Activated naive CD4-positive, alpha-beta T cell treated with anti-CD3 and anti-CD28 coated beads, Interleukin-2, amount 50 U/mL, for 24 hours (primary cell): ENCODE measurements at regions not wholly inside any gene's neighbourhood (a gene's known extent, or its start where the extent isn't known, plus 50 kb on each side); places are given as distances from the start of the nearest gene placed in this dataset.

ENCODE experiments used
- H3K27ac Mint-ChIP-seq: one replicate; pipeline ENCODE4 v1.8.0; 2021; ENCODE audit warnings: mild to moderate bottlenecking, mixed read lengths
- H3K27me3 Mint-ChIP-seq: one replicate; pipeline ENCODE4 v1.8.0; 2021; ENCODE audit warnings: mixed read lengths
- H3K36me3 Mint-ChIP-seq: one replicate; pipeline ENCODE4 v1.8.0; 2021; ENCODE audit warnings: mixed read lengths
- H3K4me1 Mint-ChIP-seq: one replicate; pipeline ENCODE4 v1.8.0; 2021; ENCODE audit warnings: mixed read lengths
- H3K4me3 Mint-ChIP-seq: one replicate; pipeline ENCODE4 v1.8.0; 2021; ENCODE audit warnings: mild to moderate bottlenecking, mixed read lengths
- H3K9me3 Mint-ChIP-seq: one replicate; pipeline ENCODE4 v1.8.0; 2021; ENCODE audit warnings: mixed read lengths

- H3K36me3 Mint-ChIP-seq: no peaks in the 10 kb centered on the region
- H3K9me3 Mint-ChIP-seq: no peaks in the 10 kb centered on the region
- no peak overlapping the region for H3K27ac Mint-ChIP-seq
- no peaks in the 10 kb centered on the region for H3K4me1 Mint-ChIP-seq
- no peaks in the 10 kb centered on the region for H3K27me3 Mint-ChIP-seq
- no peak overlapping the region for H3K4me3 Mint-ChIP-seq
These were observed 223.2 kb upstream of the SOX5 start for GRCh38 chr12:24172773-24173066.

GRCh38 chr12:24172031-24172772, 222.7 kb upstream of the SOX5 start:
- Mint-ChIP-seq H3K4me1 (no peaks in the 10 kb centered on the region), H3K36me3 (no peaks in the 10 kb centered on the region), H3K9me3 (no peaks in the 10 kb centered on the region), H3K27me3 (no peaks in the 10 kb centered on the region), H3K4me3 (no peak overlapping the region), H3K27ac (no peak overlapping the region)

- Mint-ChIP-seq H3K27ac (no peak overlapping the region), H3K4me3 (no peak overlapping the region), H3K27me3 (no peaks in the 10 kb centered on the region), H3K9me3 (no peaks in the 10 kb centered on the region), H3K4me1 (no peaks in the 10 kb centered on the region), H3K36me3 (no peaks in the 10 kb centered on the region)
These were observed 205.6 kb upstream of the SOX5 start for GRCh38 chr12:24155042-24155441.

DNA sequence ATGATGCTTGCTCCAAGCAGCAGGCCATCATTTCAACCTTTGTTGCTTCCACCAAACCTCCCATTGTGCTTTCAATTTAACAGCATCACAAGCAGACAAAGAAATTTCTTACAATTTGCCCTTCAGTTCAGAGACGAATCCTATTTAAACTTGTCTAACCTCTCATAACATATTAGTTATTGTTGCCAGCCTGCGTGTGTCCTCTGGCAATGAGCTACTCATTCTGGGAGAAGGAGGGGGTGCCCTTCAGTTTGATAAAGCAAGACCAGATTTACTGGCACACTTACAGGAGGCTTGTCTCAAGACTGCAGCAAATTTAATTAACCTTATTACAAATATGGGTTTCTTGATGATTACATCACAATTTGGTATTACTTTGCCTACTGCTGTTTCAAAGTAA, 203.6 kb upstream of the SOX5 start:
- no peaks in the 10 kb centered on the region for H3K27me3 Mint-ChIP-seq
- no peaks in the 10 kb centered on the region for H3K4me1 Mint-ChIP-seq
- no peaks in the 10 kb centered on the region for H3K36me3 Mint-ChIP-seq
- H3K9me3 Mint-ChIP-seq: no peaks in the 10 kb centered on the region
- H3K4me3 Mint-ChIP-seq: no peak overlapping the region
- H3K27ac Mint-ChIP-seq: no peak overlapping the region

DNA sequence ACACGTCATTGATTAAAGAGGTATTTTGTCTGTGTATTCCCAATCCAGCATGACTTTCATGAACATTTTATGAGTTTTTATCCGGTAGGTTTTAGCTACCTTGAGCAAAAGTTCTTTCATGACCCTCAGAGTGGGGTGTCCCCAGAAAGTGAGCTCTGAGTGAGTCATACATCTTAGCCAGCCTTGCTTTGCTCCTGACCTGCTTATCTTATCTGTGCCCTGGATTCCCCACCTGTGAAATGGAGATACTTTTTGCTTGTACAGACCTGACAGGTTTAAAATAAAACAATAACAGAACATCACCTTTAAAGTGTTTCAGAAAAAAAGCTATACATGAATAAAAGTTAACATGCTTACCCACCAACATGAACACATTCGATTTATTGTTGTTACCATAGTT, 202.8 kb upstream of the SOX5 start:
- H3K4me3 Mint-ChIP-seq: no peak overlapping the region
- no peaks in the 10 kb centered on the region for H3K4me1 Mint-ChIP-seq
- no peaks in the 10 kb centered on the region for H3K27me3 Mint-ChIP-seq
- no peaks in the 10 kb centered on the region for H3K9me3 Mint-ChIP-seq
- no peaks in the 10 kb centered on the region for H3K36me3 Mint-ChIP-seq
- H3K27ac Mint-ChIP-seq: no peak overlapping the region

GRCh38 chr12:24143928-24144327, 194.5 kb upstream of the SOX5 start:
- Mint-ChIP-seq H3K36me3 (no peaks in the 10 kb centered on the region), H3K4me3 (no peak overlapping the region), H3K9me3 (peaks cover 6% of the 10 kb centered on the region), H3K4me1 (no peaks in the 10 kb centered on the region), H3K27me3 (no peaks in the 10 kb centered on the region), H3K27ac (no peak overlapping the region)

DNA sequence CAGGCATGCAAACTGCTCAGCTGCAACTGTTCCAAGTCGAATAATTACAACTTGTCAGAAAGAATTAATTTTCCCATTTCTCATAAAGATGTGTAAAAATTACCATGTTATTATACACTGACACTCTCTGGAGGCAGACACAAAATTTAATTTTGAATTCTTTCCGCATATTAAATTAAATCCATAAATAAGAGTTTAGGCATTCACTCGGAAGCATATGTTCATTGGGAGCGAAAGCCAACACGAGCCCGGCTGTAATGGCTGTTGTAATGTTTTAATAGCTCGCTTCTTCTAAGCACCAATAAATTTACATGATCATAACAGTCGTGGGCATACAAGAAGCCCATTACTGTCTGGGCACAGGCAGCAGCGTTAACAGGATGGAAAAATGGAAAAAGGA, 189.6 kb upstream of the SOX5 start:
- no peaks in the 10 kb centered on the region for H3K36me3 Mint-ChIP-seq
- H3K4me1 Mint-ChIP-seq: no peaks in the 10 kb centered on the region
- H3K27ac Mint-ChIP-seq: no peak overlapping the region
- peaks cover 2% of the 10 kb centered on the region for H3K27me3 Mint-ChIP-seq
- H3K9me3 Mint-ChIP-seq: peaks cover 5% of the 10 kb centered on the region
- H3K4me3 Mint-ChIP-seq: no peak overlapping the region

DNA sequence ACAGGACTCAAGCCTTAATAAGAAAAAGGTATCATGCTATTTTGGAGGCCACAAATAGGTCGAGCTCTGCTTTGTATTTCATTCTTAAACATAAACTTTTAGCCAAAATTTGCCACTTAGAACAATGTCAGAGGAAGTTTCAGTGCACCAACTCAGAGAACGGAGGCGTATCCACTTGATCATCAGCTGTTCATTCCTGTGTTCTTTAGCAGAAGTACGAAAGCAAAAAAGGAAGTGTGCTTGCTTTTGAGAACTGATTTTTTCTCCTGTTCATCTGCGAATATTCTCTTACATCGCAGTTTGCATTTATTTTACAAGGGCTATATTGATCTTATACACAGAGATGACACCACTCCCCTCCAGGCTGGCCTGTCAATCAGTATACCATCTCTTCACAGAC, 188.6 kb upstream of the SOX5 start:
- Mint-ChIP-seq H3K4me3 (no peak overlapping the region), H3K9me3 (no peaks in the 10 kb centered on the region), H3K27me3 (peaks cover 2% of the 10 kb centered on the region), H3K4me1 (no peaks in the 10 kb centered on the region), H3K36me3 (no peaks in the 10 kb centered on the region), H3K27ac (no peak overlapping the region)

GRCh38 chr12:24135158-24135850, 185.8 kb upstream of the SOX5 start:
- H3K4me3 Mint-ChIP-seq: no peak overlapping the region
- no peak overlapping the region for H3K27ac Mint-ChIP-seq
- no peaks in the 10 kb centered on the region for H3K36me3 Mint-ChIP-seq
- no peaks in the 10 kb centered on the region for H3K9me3 Mint-ChIP-seq
- peaks cover 2% of the 10 kb centered on the region for H3K27me3 Mint-ChIP-seq
- no peaks in the 10 kb centered on the region for H3K4me1 Mint-ChIP-seq

DNA sequence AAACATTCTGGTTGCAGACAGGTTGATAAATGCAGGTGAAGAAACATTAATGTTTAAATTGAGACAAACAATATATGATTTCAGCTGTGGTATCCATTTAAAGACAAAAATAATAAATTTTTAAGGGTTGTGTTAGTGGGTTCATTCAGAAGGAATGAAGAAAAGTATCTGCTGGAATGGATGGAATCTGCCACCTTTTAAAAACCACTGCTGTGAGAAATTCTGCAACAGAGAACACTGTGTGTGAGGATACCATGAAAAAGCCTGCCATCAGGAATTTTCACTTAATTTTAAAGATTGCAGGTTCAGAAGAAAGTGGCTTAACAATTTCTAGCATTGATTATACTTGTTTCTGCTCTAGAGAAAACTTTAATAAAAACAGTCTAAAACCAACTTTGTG, 184.6 kb upstream of the SOX5 start:
- H3K9me3 Mint-ChIP-seq: no peaks in the 10 kb centered on the region
- no peaks in the 10 kb centered on the region for H3K36me3 Mint-ChIP-seq
- H3K4me1 Mint-ChIP-seq: no peaks in the 10 kb centered on the region
- H3K4me3 Mint-ChIP-seq: no peak overlapping the region
- H3K27ac Mint-ChIP-seq: no peak overlapping the region
- H3K27me3 Mint-ChIP-seq: peaks cover 2% of the 10 kb centered on the region

GRCh38 chr12:24133384-24133783, 183.9 kb upstream of the SOX5 start:
- no peak overlapping the region for H3K27ac Mint-ChIP-seq
- H3K4me1 Mint-ChIP-seq: no peaks in the 10 kb centered on the region
- H3K27me3 Mint-ChIP-seq: peaks cover 2% of the 10 kb centered on the region
- H3K9me3 Mint-ChIP-seq: no peaks in the 10 kb centered on the region
- H3K4me3 Mint-ChIP-seq: no peak overlapping the region
- H3K36me3 Mint-ChIP-seq: no peaks in the 10 kb centered on the region

- Mint-ChIP-seq H3K4me1 (no peaks in the 10 kb centered on the region), H3K4me3 (no peak overlapping the region)
These were observed 178.7 kb upstream of the SOX5 start for GRCh38 chr12:24127919-24128721.

GRCh38 chr12:24125280-24125679, 175.8 kb upstream of the SOX5 start:
- Mint-ChIP-seq H3K27me3 (no peaks in the 10 kb centered on the region), H3K4me3 (no peak overlapping the region), H3K27ac (no peak overlapping the region), H3K4me1 (no peaks in the 10 kb centered on the region), H3K36me3 (no peaks in the 10 kb centered on the region), H3K9me3 (peaks cover 15% of the 10 kb centered on the region)

More at GRCh38 chr12:24127919-24128721, 178.7 kb upstream of the SOX5 start:
- no peak overlapping the region for H3K27ac Mint-ChIP-seq
- H3K27me3 Mint-ChIP-seq: no peaks in the 10 kb centered on the region
- no peaks in the 10 kb centered on the region for H3K36me3 Mint-ChIP-seq
- peaks cover 9% of the 10 kb centered on the region for H3K9me3 Mint-ChIP-seq

GRCh38 chr12:24121911-24122310, 172.4 kb upstream of the SOX5 start:
- no peaks in the 10 kb centered on the region for H3K36me3 Mint-ChIP-seq
- no peak overlapping the region for H3K27ac Mint-ChIP-seq
- no peaks in the 10 kb centered on the region for H3K4me1 Mint-ChIP-seq
- peaks cover 17% of the 10 kb centered on the region for H3K9me3 Mint-ChIP-seq
- H3K4me3 Mint-ChIP-seq: no peak overlapping the region
- no peaks in the 10 kb centered on the region for H3K27me3 Mint-ChIP-seq

DNA sequence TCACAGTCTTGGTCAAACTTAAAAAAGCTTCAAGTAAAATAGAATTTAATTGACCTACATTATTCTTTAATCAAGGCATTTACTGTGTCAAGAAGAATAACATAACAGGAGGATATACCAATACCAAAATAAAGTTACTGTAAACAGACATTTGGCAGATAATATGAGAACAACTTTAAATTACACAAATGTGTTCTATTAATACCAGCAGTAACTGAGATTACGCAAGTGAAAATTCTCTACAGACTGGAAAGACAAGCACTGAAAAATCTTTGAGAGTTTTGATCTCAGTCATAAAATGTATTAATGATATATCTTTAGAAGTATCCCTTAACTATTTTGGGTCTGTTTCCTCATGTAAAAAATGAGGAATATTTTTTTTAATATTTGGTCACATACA, 169.2 kb upstream of the SOX5 start:
- no peak overlapping the region for H3K27ac Mint-ChIP-seq

DNA sequence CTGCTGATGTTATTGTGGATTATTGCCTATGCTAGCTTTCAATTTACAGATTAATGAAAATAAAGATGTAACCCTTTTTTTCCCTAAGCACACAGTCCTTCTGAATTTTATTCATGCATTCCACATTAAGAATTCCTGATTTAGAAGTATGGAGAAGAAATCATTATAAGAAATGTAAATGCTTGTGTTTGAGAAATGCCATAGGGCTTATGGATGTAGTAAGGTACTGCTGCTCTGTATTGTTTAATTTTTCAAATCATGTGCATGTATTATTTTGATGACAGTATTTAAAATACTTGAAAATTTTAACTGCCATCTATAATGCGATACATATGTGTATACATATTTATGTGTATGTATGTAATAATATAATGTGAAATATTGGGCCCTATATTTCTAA, 167.1 kb upstream of the SOX5 start:
- Mint-ChIP-seq H3K4me3 (no peak overlapping the region), H3K36me3 (no peaks in the 10 kb centered on the region), H3K27ac (no peak overlapping the region), H3K27me3 (no peaks in the 10 kb centered on the region), H3K4me1 (no peaks in the 10 kb centered on the region), H3K9me3 (peaks cover 9% of the 10 kb centered on the region)

More for the DNA sequence above, 169.2 kb upstream of the SOX5 start:
- Mint-ChIP-seq H3K4me3 (no peak overlapping the region), H3K9me3 (peaks cover 9% of the 10 kb centered on the region), H3K36me3 (no peaks in the 10 kb centered on the region), H3K27me3 (no peaks in the 10 kb centered on the region), H3K4me1 (no peaks in the 10 kb centered on the region)
